OCI-LY3 (cell line): ENCODE measurements at regions not wholly inside any gene's neighbourhood (a gene's known extent, or its start where the extent isn't known, plus 50 kb on each side); places are given as distances from the start of the nearest gene placed in this dataset.

Experiments
- H2AFZ ChIP-seq: fragments of 200-600, 300-600 bp; shearing (Covaris generic); 2 replicates; pipeline ENCODE4 v1.6.0; 2014; ENCODE audit warnings: antibody characterized with exemption, low read depth, low read length
- H3K27ac ChIP-seq: fragments of 200-600, 300-600 bp; sonication (generic); 2 replicates; pipeline ENCODE4 v1.5.1; 2014; ENCODE audit warnings: mild to moderate bottlenecking, low read length, moderate library complexity, mixed read lengths
- H3K27me3 ChIP-seq: fragments of 200-600, 300-600 bp; sonication (generic); 2 replicates; pipeline ENCODE4 v1.6.1; 2014; ENCODE audit warnings: low read depth, low read length, mixed read lengths
- H3K36me3 ChIP-seq: fragments of 200-600, 300-600 bp; sonication (generic); replicated peaks from 2 replicates; pipeline ENCODE3; 2014; ENCODE audit warnings: low read depth, low read length, mixed read lengths
- H3K4me1 ChIP-seq: fragments of 300-600, 200-600 bp; sonication (generic); 2 replicates; pipeline ENCODE4 v1.6.1; 2014; ENCODE audit warnings: low read length, mixed read lengths
- H3K4me2 ChIP-seq: fragments of 200-600, 300-600 bp; sonication (generic); 2 replicates; pipeline ENCODE4 v1.6.1; 2014; ENCODE audit warnings: low read length, mixed read lengths
- H3K4me3 ChIP-seq: fragments of 300-600, 200-600 bp; sonication (generic); 2 replicates; pipeline ENCODE4 v1.5.1; 2014; ENCODE audit warnings: antibody characterized with exemption, mild to moderate bottlenecking, low read length, moderate library complexity
- H3K79me2 ChIP-seq: fragments of 300-600, 200-600 bp; shearing (Covaris generic); 2 replicates; pipeline ENCODE4 v1.6.1; 2014; ENCODE audit warnings: mild to moderate bottlenecking, low read length, mixed read lengths
- H3K9ac ChIP-seq: fragments of 300-600, 200-600 bp; shearing (Covaris generic); 2 replicates; pipeline ENCODE4 v1.6.0; 2014; ENCODE audit warnings: mild to moderate bottlenecking, low read length, moderate library complexity
- H3K9me3 ChIP-seq: fragments of 200-600, 300-600 bp; shearing (Covaris generic); 2 replicates; pipeline ENCODE4 v1.6.1; 2014; ENCODE audit warnings: low read length, mixed read lengths; ENCODE audit not compliant: insufficient read depth
- H4K20me1 ChIP-seq: fragments of 200-600, 300-600 bp; sonication (generic); 2 replicates; pipeline ENCODE4 v1.6.1; 2016; ENCODE audit warnings: low read length, mixed read lengths; ENCODE audit not compliant: insufficient read depth
- CTCF ChIP-seq: fragments of 200-600, 300-600 bp; sonication (generic); IDR thresholded peaks from 2 replicates; pipeline ENCODE4 v1.5.1; 2014; ENCODE audit warnings: antibody characterized with exemption, low read length, low read depth
- EZH2phosphoT487 ChIP-seq: fragments of 200-600 bp; shearing (Covaris generic); IDR thresholded peaks from 2 replicates; pipeline ENCODE4 v1.6.1; 2018; ENCODE audit warnings: antibody characterized with exemption, mixed run types, low read depth

GRCh38 chr7:20280475-20281351 is 50.0 kb upstream of the ITGB8 start:
- Histone ChIP-seq H2AFZ (no peak overlapping the region), H4K20me1 (no peaks in the 10 kb centered on the region), H3K4me3 (no peak overlapping the region), H3K9me3 (no peaks in the 10 kb centered on the region), H3K36me3 (no peaks in the 10 kb centered on the region), H3K9ac (no peak overlapping the region), H3K4me2 (no peak overlapping the region), H3K27ac (no peak overlapping the region), H3K79me2 (no peaks in the 10 kb centered on the region), H3K27me3 (no peaks in the 10 kb centered on the region), H3K4me1 (peaks cover 34% of the 10 kb centered on the region)
- no peak for TF ChIP-seq EZH2phosphoT487
- TF ChIP-seq CTCF, result no peak
